Skin of body (tissue), 1 donor: ENCODE measurements at regions not wholly inside any gene's neighbourhood (a gene's known extent, or its start where the extent isn't known, plus 50 kb on each side); places are given as distances from the start of the nearest gene placed in this dataset.
A peak's percentile ranks its signal among the peaks of the same experiment; 100 is the strongest.

ENCODE experiments used
- DNase-seq: peaks from one replicate; lab custom pipeline; 2025; lab: John Stamatoyannopoulos, UW

- no peak for DNase-seq
Measured at GRCh38 chr5:58258984-58259684, 200.8 kb downstream of the PLK2 start.

- DNase-seq: no peak
Measured at GRCh38 chr5:58255970-58256369, 203.9 kb downstream of the PLK2 start.

GRCh38 chr5:58255386-58255785 lies 204.5 kb downstream of the PLK2 start:
- DNase-seq: no peak

GRCh38 chr5:58248221-58248620 lies 211.7 kb downstream of the PLK2 start:
- peak; percentile 26 for DNase-seq

DNA sequence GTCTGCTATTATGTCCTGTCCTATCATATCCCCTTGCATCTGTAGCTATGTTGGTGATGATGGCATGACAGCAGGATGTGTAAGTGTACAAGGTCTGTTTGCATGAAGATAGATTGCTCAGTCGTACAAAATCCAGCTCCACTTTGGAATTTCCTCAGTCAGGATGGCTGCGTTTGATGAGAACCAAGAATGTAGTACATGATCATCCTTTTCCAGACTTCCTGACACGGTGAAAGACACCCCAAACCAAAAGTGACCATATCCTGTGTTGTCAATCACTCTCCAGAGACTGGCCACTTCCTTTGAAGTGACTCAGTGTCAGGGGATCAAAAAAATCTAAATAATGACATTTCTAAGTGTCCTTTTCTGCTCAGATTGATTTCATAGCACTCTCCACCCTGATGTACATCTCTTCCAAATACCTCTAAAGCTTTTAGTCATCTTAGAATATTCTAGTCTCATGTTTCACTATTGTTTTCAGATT lies 213.4 kb downstream of the PLK2 start:
- no peak for DNase-seq

DNA sequence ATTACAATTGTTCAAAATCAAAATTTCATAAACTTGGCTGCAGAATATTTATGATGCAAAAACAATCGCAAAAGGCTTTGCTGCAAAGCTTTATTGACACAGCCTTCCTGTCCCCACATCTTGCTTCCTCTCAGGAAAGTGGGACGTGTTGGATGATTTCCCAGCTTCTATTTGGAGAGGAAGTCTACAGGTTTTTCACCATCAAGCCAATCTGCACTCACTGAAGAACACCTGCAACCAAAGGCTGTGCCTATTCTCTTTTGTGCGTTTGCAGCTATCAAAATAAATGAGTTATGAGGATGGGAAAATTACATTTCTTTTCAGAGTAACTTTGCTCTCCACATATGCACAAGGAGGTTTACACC lies 214.4 kb downstream of the PLK2 start:
- DNase-seq: no peak

DNA sequence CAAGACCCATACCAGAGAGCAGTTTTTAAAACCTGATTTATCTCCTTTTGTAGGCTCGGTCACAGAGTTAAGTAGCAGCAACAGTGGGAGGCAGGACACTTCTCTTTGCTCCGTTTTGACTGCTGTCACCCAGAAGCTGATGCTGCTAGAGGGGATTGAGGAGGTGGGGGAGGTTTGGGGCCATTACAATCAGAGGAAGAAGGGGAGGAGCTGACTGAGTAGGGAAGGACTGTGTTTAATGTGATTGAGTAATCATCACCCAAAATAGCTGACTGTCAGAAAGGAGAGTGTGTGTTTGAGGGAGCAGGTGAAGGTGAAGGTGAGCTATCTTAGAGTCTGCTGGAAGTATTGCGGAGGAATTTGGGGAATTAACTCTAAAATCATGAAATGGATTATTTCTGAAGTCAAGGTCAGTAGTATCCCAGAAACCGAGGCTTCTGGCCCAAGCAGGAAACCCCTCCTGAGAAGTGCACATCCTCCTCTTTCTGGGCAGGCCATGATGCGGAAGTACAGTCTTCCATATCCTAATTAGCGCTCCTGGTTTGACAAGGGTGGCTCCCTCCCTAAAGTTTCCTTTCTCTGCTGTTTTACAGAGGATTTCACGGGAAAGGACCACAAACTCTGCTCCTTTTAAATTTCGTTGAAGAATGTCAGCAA lies 214.9 kb downstream of the PLK2 start:
- no peak for DNase-seq

DNA sequence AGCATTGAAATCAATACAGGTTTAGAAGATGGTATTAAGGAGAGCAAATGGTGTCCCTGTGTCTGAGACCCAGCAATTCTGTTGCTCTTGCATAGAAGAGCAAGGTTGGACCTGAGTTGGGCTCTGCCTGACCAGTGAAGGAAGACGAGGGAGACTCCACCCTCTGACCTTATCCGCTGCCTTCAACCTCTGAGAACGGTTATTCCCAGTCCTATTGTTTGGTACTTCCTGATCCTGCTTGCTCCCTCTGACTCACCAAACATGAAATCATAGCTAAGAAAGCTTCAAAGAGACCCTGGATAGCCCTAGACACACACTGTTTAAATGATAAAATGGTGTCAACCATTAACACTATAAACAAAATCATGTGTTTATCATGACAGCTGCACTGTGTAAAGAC lies 218.5 kb downstream of the PLK2 start:
- peak; percentile 15 for DNase-seq

- peak; percentile 11 for DNase-seq
Measured at GRCh38 chr5:58240322-58240721, 219.6 kb downstream of the PLK2 start.

GRCh38 chr5:58239731-58240130 lies 220.2 kb downstream of the PLK2 start:
- no peak for DNase-seq

GRCh38 chr5:58239045-58239444 lies 220.8 kb downstream of the PLK2 start:
- no peak for DNase-seq

- no peak for DNase-seq
Measured at GRCh38 chr5:58236498-58236897, 223.4 kb downstream of the PLK2 start.

GRCh38 chr5:58235299-58235698 lies 224.6 kb downstream of the PLK2 start:
- no peak for DNase-seq

DNA sequence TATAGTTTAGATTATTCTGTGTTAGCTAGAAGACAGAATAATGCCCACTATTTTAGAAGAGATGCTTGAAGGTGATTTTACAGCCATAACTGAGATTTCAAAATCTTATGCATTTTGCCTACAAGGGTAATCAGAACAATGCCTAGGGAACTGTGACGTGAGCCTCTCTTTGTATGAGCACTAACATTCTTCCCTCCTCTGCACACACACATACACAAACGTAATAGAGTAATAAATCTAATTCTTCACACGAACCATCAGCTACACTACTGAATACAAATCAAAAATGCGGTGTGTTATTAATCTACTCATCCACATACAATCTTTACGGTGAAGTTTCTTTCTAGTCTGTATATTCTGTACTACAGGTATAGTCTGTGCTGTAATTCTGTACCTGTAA lies 227.8 kb downstream of the PLK2 start:
- DNase-seq: no peak

DNA sequence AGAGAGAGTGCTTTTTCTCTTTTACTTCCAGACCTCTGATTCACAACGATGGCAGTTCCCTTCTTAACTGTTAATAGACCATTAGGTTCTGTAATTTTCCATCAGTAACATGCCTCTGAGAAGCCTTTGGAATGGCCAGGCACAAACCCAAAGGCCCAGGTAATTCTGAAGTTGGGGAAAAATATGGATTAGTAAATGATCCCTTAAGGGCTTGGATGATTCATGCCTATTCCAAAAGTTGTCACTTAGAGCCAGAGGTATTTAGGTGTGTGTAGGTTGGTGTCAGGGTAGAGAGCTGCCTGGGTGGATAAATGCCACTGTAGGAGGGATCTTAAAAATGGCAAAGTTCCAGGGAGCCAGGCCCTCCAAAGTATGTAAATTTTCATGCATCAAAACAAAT lies 228.8 kb downstream of the PLK2 start:
- no peak for DNase-seq

- no peak for DNase-seq
Measured at GRCh38 chr5:58228896-58229295, 231.0 kb downstream of the PLK2 start.

DNA sequence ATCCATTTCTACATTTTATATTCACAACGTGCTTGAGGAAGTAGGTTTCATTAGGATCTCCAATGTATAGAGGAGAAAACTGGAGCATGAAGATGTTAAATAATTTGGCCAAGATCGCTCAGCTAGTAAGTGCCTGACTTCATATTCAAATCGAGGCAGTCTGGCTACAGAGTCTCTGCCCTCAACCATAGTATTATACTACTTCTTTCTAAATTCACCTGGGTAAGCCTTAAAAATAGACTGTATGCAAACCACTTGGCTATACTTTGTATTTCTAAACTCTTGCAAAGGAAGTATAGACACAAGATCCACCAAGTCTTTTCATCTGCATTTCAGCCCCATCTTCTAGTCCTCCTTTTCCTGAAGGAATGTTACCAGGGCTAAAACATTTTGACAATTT lies 232.0 kb downstream of the PLK2 start:
- no peak for DNase-seq

- DNase-seq: peak; percentile 29
Measured at GRCh38 chr5:58224661-58225060, 235.2 kb downstream of the PLK2 start.

- DNase-seq: no peak
Measured at GRCh38 chr5:58224221-58224620, 235.7 kb downstream of the PLK2 start.

DNA sequence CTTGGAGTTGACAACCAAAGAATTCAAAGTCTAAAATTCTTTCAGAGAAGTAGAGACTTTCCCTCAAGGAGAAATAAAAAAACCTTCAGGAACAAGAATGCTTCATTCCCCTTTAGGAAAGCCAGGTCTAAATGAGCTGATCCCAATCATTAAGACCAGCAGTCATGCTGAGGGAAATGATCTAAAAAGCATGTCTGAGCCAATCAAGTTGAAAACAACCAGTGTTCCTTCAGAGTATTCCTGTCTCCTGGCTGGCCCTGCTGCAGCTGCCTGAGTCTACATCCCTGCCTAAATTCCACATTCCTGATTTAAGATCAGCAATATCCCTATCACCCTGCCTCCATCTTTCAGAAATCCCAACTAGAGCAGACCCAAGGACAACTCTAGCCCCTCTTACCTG lies 244.5 kb downstream of the PLK2 start:
- DNase-seq: no peak

DNA sequence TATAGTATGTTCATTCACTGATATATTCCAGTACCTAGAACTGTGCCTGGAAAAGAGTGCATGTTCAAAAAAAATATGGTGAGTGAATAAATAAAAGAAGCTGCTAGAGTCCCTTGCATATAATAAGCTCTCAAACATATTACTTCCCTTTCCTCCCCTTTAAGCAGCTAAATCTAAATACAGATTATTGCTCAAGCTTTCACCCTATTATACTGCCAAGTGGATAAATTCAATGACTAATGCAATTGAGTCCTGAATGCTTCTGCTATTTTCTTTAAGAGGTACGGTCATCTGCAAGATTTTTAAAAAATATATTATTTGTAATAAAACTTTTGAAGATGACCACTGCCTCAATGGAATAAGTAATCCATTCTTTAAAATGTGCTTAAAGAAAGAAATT lies 248.4 kb downstream of the PLK2 start:
- no peak for DNase-seq

DNA sequence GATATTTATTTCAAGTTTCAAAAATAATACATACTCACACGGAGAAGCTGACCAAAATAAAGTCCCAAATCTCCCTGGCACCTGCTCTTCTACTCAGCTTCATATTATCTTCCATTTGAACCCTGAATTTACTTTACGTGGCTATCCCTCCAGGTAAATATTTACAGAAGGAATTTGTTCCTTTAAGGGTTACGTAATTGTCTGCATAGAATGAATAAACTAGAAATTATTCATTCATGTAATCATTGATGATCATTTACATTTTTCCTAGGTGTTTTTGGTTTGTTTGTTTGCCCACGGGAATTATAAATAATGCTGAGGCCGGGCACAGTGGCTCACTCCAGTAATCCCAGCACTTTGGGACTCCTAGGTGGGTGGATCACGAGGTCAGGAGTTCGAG lies 251.2 kb downstream of the PLK2 start:
- DNase-seq: no peak

DNA sequence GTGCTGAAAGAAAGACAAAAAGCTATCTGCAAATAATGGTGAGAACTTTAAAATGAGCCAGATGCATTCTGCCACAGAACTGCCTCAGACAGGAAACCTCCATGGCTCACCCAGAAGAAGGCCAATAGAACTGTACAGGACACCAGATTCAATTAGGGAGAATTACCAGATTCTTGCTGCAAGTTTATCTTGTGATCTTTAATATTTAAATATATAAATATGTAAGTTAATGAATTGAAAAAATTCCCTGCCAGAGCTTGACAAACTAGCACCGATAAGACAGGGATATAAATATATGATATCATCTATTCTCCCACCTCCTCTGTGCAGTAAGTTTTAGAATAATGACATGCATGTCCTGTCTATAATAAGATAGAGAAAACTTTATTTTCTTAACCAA lies 252.8 kb downstream of the PLK2 start:
- DNase-seq: no peak
